ENCODE measurements at regions not wholly inside any gene's neighbourhood (a gene's known extent, or its start where the extent isn't known, plus 50 kb on each side); places are given as distances from the start of the nearest gene placed in this dataset.

DNA sequence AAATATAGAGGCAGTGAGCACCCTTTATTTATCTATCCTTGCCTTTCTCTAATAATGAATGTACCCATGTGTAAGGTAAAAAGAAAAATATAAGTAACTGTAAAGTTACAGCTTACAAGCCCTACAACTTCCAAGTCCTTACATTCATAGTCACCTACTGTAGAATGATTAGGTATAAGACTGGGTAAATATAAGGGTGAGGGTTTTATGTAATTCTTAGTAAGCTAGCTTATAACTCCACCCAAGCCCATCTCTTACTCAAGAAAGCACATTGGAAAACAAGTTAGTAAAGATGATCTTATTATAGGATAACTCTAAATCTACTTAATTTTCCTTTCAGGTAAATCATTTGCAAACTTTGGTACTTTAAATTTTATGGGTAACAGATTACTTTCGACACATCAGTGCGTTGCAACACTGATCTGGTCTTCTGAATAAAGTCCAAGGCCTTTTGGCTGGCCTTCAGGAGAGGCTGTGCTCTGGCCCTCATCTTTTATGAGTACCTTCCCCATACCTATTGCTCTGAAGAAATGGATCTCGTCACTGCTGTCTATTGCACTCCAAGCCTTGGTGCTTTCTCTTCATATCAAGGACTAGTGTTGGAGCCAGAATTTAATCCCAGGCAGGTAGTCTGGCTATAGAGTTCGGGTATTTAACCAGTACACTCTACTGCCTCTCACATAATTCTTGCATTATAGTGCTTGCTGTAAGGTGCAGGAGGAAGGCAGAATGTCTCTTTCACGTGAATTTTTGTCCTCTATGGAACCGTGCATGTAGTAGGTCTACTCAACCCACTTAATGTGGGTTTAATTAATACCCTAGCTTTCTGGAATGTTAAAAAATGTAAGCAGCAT is 443.6 kb upstream of the AR start:
- TF ChIP-seq, protein P1, sequence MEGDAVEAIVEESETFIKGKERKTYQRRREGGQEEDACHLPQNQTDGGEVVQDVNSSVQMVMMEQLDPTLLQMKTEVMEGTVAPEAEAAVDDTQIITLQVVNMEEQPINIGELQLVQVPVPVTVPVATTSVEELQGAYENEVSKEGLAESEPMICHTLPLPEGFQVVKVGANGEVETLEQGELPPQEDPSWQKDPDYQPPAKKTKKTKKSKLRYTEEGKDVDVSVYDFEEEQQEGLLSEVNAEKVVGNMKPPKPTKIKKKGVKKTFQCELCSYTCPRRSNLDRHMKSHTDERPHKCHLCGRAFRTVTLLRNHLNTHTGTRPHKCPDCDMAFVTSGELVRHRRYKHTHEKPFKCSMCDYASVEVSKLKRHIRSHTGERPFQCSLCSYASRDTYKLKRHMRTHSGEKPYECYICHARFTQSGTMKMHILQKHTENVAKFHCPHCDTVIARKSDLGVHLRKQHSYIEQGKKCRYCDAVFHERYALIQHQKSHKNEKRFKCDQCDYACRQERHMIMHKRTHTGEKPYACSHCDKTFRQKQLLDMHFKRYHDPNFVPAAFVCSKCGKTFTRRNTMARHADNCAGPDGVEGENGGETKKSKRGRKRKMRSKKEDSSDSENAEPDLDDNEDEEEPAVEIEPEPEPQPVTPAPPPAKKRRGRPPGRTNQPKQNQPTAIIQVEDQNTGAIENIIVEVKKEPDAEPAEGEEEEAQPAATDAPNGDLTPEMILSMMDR (IDR thresholded peaks at IDR 0.05): no peak
- no peak for TF ChIP-seq POLR2AphosphoS5 (IDR thresholded peaks at IDR 0.05; ENCODE audit: insufficient read depth in 1 of 2, low read depth in 1 of 2)
